ENCODE measurements at regions not wholly inside any gene's neighbourhood (a gene's known extent, or its start where the extent isn't known, plus 50 kb on each side); places are given as distances from the start of the nearest gene placed in this dataset.

GRCh38 chr2:120934574-120935338 lies 199.1 kb downstream of the GLI2 start:
- Histone ChIP-seq H3K4me3 (ENCODE audit: low read depth, low read length) (no peak overlapping the region), H3K36me3 (ENCODE audit: control insufficient read depth, insufficient read depth, low read length) (no peaks in the 10 kb centered on the region), H3K4me2 (ENCODE audit: low read length) (no peak overlapping the region), H3K79me2 (no peaks in the 10 kb centered on the region), H3K9ac (no peak overlapping the region), H3K4me1 (no peaks in the 10 kb centered on the region), H3K27ac (no peak overlapping the region), H2AFZ (no peak overlapping the region), H3K9me3 (ENCODE audit: control insufficient read depth, low read length) (no peaks in the 10 kb centered on the region), H3K27me3 (ENCODE audit: control insufficient read depth, insufficient read depth, low read length) (no peaks in the 10 kb centered on the region)
- TF ChIP-seq CTCF (IDR thresholded peaks at IDR 0.05): no peak

- Histone ChIP-seq H3K9me3 (ENCODE audit: control insufficient read depth, low read length) (no peaks in the 10 kb centered on the region), H3K36me3 (ENCODE audit: control insufficient read depth, insufficient read depth, low read length) (no peaks in the 10 kb centered on the region), H3K4me1 (no peaks in the 10 kb centered on the region), H3K27me3 (ENCODE audit: control insufficient read depth, insufficient read depth, low read length) (no peaks in the 10 kb centered on the region), H2AFZ (no peak overlapping the region), H3K27ac (no peak overlapping the region), H3K9ac (no peak overlapping the region), H3K4me3 (ENCODE audit: low read depth, low read length) (no peak overlapping the region), H3K79me2 (no peaks in the 10 kb centered on the region), H3K4me2 (ENCODE audit: low read length) (no peak overlapping the region)
- no peak for TF ChIP-seq CTCF (IDR thresholded peaks at IDR 0.05)
These were observed 200.0 kb downstream of the GLI2 start for GRCh38 chr2:120935339-120936313.

GRCh38 chr2:120936476-120937334 lies 201.0 kb downstream of the GLI2 start:
- H3K9me3 ChIP-seq (ENCODE audit: control insufficient read depth, low read length): no peaks in the 10 kb centered on the region
- no peaks in the 10 kb centered on the region for H3K27me3 ChIP-seq (ENCODE audit: control insufficient read depth, insufficient read depth, low read length)
- no peak overlapping the region for H2AFZ ChIP-seq
- no peak overlapping the region for H3K9ac ChIP-seq
- H3K79me2 ChIP-seq: no peaks in the 10 kb centered on the region
- H3K27ac ChIP-seq: no peak overlapping the region
- no peaks in the 10 kb centered on the region for H3K36me3 ChIP-seq (ENCODE audit: control insufficient read depth, insufficient read depth, low read length)
- H3K4me3 ChIP-seq (ENCODE audit: low read depth, low read length): no peak overlapping the region
- TF ChIP-seq CTCF (IDR thresholded peaks at IDR 0.05): no peak
- no peaks in the 10 kb centered on the region for H3K4me1 ChIP-seq
- H3K4me2 ChIP-seq (ENCODE audit: low read length): no peak overlapping the region

GRCh38 chr2:120937686-120938044 lies 202.0 kb downstream of the GLI2 start:
- no peaks in the 10 kb centered on the region for H3K79me2 ChIP-seq
- no peak overlapping the region for H3K4me3 ChIP-seq (ENCODE audit: low read depth, low read length)
- no peaks in the 10 kb centered on the region for H3K9me3 ChIP-seq (ENCODE audit: control insufficient read depth, low read length)
- H3K27ac ChIP-seq: no peak overlapping the region
- no peak overlapping the region for H2AFZ ChIP-seq
- no peaks in the 10 kb centered on the region for H3K4me1 ChIP-seq
- TF ChIP-seq CTCF (IDR thresholded peaks at IDR 0.05): no peak
- H3K4me2 ChIP-seq (ENCODE audit: low read length): no peak overlapping the region
- no peak overlapping the region for H3K9ac ChIP-seq
- no peaks in the 10 kb centered on the region for H3K27me3 ChIP-seq (ENCODE audit: control insufficient read depth, insufficient read depth, low read length)
- no peaks in the 10 kb centered on the region for H3K36me3 ChIP-seq (ENCODE audit: control insufficient read depth, insufficient read depth, low read length)

All from parathyroid adenoma (tissue), 2 donors.